GM15510 (cell line): ENCODE measurements at regions not wholly inside any gene's neighbourhood (a gene's known extent, or its start where the extent isn't known, plus 50 kb on each side); places are given as distances from the start of the nearest gene placed in this dataset.

Experiments
- POLR2A ChIP-seq: IDR thresholded peaks from 3 replicates; pipeline ENCODE4 v1.6.1; 2011; ENCODE audit warnings: borderline replicate concordance; ENCODE audit not compliant: insufficient read length; ENCODE audit errors: extremely low read depth

GRCh38 chr14:22474730-22475351 is 114.2 kb downstream of the DAD1 start:
- TF ChIP-seq POLR2A = no peak

- no peak for TF ChIP-seq POLR2A
Measured at GRCh38 chr14:22472935-22473854, 115.8 kb downstream of the DAD1 start.

GRCh38 chr14:22472466-22472865 is 116.6 kb downstream of the DAD1 start:
- no peak for TF ChIP-seq POLR2A

- no peak for TF ChIP-seq POLR2A
Measured at GRCh38 chr14:22471545-22472121, 117.4 kb downstream of the DAD1 start.

GRCh38 chr14:22469538-22470303 is 119.3 kb downstream of the DAD1 start:
- TF ChIP-seq POLR2A = no peak

GRCh38 chr14:22468830-22469229 is 120.2 kb downstream of the DAD1 start:
- TF ChIP-seq POLR2A = no peak

- TF ChIP-seq POLR2A = no peak
Measured at GRCh38 chr14:22466491-22466890, 122.5 kb downstream of the DAD1 start.

GRCh38 chr14:22465201-22465840 is 123.7 kb downstream of the DAD1 start:
- TF ChIP-seq POLR2A = no peak

- TF ChIP-seq POLR2A = no peak
Measured at GRCh38 chr14:22464422-22465142, 124.4 kb downstream of the DAD1 start.

- TF ChIP-seq POLR2A = no peak
Measured at GRCh38 chr14:22463763-22464173, 125.3 kb downstream of the DAD1 start.

GRCh38 chr14:22462923-22463322 is 126.1 kb downstream of the DAD1 start:
- no peak for TF ChIP-seq POLR2A

GRCh38 chr14:22460461-22461195 is 128.4 kb downstream of the DAD1 start:
- TF ChIP-seq POLR2A = no peak

GRCh38 chr14:22458737-22459136 is 130.3 kb downstream of the DAD1 start:
- TF ChIP-seq POLR2A = no peak
